Right cardiac atrium (tissue), 5 donors: ENCODE measurements at regions not wholly inside any gene's neighbourhood (a gene's known extent, or its start where the extent isn't known, plus 50 kb on each side); places are given as distances from the start of the nearest gene placed in this dataset.

ENCODE experiments used
- ATAC-seq, 2 donors: fragments of 200-7000 bp; cut with Tn5 transposase; one replicate each; pipeline versions ENCODE4 v1.8.0 to v1.9.1; 2020; ENCODE audit warnings: moderate library complexity in 2 of 2, mild to moderate bottlenecking in 1 of 2
- DNase-seq, 3 donors: peaks; one replicate each; pipeline ENCODE4 v3.0.0-alpha.2; 2020
- H3K27ac ChIP-seq: one replicate; pipeline ENCODE4 v1.5.1; 2013; ENCODE audit warnings: mild to moderate bottlenecking, low read length, control low read depth, moderate library complexity
- H3K27me3 ChIP-seq: one replicate; pipeline ENCODE4 v1.6.1; 2013; ENCODE audit not compliant: control insufficient read depth, insufficient read depth
- H3K4me1 ChIP-seq: one replicate; pipeline ENCODE4 v1.6.1; 2013; ENCODE audit warnings: low read length; ENCODE audit not compliant: control insufficient read depth, insufficient read depth
- H3K4me3 ChIP-seq: one replicate; pipeline ENCODE4 v1.5.1; 2013; ENCODE audit warnings: low read length, control low read depth
- H3K9me3 ChIP-seq: one replicate; pipeline ENCODE4 v1.6.1; 2013; ENCODE audit warnings: low read length; ENCODE audit not compliant: control insufficient read depth
- WGBS: extraction: QIAGEN DNeasy Blood & Tissue Kit; methylation state at CpG from one replicate; pipeline ENCODE4 v1.1.7; 2013; 5-methylcytosine and 5-hydroxymethylcytosine counted together
- intact Hi-C, 4 donors: fragments of 100-400 bp; cut with DNase I; formaldehyde crosslinking; loops; one replicate each; pipeline versions ENCODE4 v1.11.0 to v1.14.0; 2022 to 2023
- donor health status: healthy with polysubstance abuse.
- donor health status: DM: no; HTN: yes; CAD: no.
- donor health status: DM: no; HTN: no; CAD: no.
- donor health status: DM: no; HTN: yes; CAD: no; lungs with severe emphysema.
- donor health status: DM: yes; HTN: yes; CAD: no.

DNA sequence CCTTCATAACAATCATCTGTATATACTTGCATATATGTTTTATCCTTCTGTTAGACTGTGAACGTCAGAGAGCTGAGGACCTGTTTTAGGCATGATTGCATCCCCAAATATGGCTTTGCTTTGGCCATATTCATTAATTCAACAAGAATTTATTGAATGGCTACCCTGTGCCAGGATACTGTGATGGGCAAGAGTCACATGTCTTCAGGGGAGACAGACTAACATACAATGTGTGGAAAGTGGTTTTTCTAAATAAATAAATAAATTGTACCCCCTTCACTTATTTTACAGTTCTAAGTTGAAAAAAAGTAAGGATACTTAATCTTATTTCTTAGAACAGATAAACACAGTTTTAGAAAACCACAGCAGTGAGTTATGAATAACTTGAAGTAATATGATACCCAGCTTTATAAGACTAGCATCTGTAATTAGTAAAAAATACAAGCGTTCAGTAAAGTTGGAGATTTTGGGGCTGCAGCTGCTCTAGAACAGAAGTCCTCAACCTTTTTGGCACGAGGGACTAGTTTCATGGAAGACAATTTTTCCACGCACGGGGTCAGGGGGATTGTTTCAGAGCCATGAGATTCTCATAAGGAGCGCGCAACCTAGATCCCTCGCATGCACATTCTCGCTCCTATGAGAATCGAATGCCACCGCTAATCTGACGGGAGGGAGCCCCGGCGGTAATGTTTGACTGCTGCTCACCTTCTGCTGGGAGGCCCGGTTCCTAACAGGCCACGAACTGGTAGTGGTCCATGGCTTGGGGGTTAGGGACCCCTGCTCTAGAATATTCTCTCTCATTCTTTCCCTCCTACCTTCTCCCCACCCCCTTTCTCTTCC is 89.4 kb upstream of the MTPN start:
- WGBS: 95% methylated on average over 16 of the region's 16 CpGs
- Histone ChIP-seq H3K27me3 (no peaks in the 10 kb centered on the region), H3K27ac (no peak overlapping the region), H3K4me3 (no peak overlapping the region), H3K9me3 (no peaks in the 10 kb centered on the region), H3K4me1 (no peaks in the 10 kb centered on the region)
- DNase-seq: no peak
- ATAC-seq: no peak
- intact Hi-C loops: no loop called here

DNA sequence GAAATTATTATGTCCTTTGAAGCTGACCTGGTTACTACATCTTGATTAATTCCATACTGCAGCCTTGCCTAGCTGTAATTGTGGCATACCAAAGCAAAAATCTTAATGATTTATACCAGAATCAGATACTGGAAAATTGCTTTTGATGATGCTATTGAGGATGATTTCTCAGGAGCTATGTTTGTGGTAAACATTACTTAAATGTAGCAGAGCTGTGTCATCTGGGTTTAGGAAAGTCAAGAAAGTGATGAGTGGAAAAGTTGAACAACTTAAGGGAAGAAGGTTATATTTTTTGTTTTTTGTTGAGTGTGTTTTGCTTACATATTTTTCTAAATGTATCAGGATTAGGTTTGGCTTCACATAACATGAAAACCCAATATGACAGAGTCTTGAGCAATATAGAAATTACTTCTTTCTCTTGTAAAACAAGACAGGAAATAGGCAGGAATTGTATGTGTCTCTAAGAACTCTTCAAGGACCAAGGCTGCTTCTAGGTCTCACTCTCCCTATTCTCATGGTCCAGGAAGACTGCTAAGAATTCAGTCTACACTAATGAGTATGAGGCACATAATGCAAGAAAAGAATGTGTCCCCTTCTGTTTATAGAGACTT is 87.6 kb upstream of the MTPN start:
- no peaks in the 10 kb centered on the region for H3K9me3 ChIP-seq
- H3K4me1 ChIP-seq: no peaks in the 10 kb centered on the region
- ATAC-seq (no peak), DNase-seq (no peak)
- H3K4me3 ChIP-seq: no peak overlapping the region
- no peak overlapping the region for H3K27ac ChIP-seq
- intact Hi-C loops: no loop called here
- no peaks in the 10 kb centered on the region for H3K27me3 ChIP-seq

GRCh38 chr7:136064081-136064480 is 86.9 kb upstream of the MTPN start:
- no peak for ATAC-seq
- Histone ChIP-seq H3K27me3 (no peaks in the 10 kb centered on the region), H3K4me1 (no peaks in the 10 kb centered on the region), H3K9me3 (no peaks in the 10 kb centered on the region), H3K4me3 (no peak overlapping the region), H3K27ac (no peak overlapping the region)
- 28% methylated on average over 4 of the region's 4 CpGs for WGBS
- intact Hi-C loops: no loop called here
- DNase-seq: no peak

- DNase-seq (no peak), ATAC-seq (no peak)
- intact Hi-C loops: no loop called here
- Histone ChIP-seq H3K4me1 (no peaks in the 10 kb centered on the region), H3K27ac (no peak overlapping the region), H3K4me3 (no peak overlapping the region), H3K27me3 (no peaks in the 10 kb centered on the region), H3K9me3 (no peaks in the 10 kb centered on the region)
- 78% methylated on average over 3 of the region's 3 CpGs for WGBS
Observed at GRCh38 chr7:136063326-136063666, 86.1 kb upstream of the MTPN start.

- WGBS: 53% methylated on average over 4 of the region's 4 CpGs
- Histone ChIP-seq H3K4me3 (no peak overlapping the region), H3K27me3 (no peaks in the 10 kb centered on the region), H3K4me1 (no peaks in the 10 kb centered on the region), H3K9me3 (no peaks in the 10 kb centered on the region), H3K27ac (no peak overlapping the region)
- DNase-seq (peak in 1 of 3 donors; percentile 45), ATAC-seq (no peak)
- intact Hi-C loops: no loop called here
Observed at GRCh38 chr7:136062625-136063325, 85.6 kb upstream of the MTPN start.

DNA sequence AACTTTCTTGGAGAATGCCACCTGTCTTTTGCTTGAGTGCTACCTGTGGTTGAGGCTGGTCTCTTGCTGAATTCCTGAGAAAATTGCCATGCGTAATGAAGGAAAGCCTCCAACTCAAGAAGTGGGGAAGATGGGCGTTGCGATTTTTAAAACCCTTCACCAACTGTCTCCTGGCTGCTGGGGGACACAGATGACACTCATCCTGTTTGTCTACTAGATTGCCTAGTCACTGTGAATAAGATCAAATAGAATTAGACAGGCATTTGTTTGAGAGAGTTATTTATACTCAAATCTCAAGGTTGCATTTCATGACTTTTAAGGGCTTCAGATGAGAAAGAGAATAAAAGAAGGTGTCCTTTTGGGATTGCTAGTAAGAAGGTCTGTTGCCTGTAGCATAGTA is 84.3 kb upstream of the MTPN start:
- DNase-seq: no peak
- no peaks in the 10 kb centered on the region for H3K27me3 ChIP-seq
- H3K4me1 ChIP-seq: no peaks in the 10 kb centered on the region
- H3K4me3 ChIP-seq: no peak overlapping the region
- intact Hi-C loops: no loop called here
- 95% methylated on average over 3 of the region's 3 CpGs for WGBS
- no peak overlapping the region for H3K27ac ChIP-seq
- H3K9me3 ChIP-seq: no peaks in the 10 kb centered on the region
- ATAC-seq: no peak

- Histone ChIP-seq H3K9me3 (no peaks in the 10 kb centered on the region), H3K27me3 (no peaks in the 10 kb centered on the region), H3K27ac (no peak overlapping the region), H3K4me1 (no peaks in the 10 kb centered on the region), H3K4me3 (no peak overlapping the region)
- ATAC-seq: no peak
- DNase-seq: no peak
- intact Hi-C loops: no loop called here
Observed at GRCh38 chr7:136058546-136058945, 81.4 kb upstream of the MTPN start.

DNA sequence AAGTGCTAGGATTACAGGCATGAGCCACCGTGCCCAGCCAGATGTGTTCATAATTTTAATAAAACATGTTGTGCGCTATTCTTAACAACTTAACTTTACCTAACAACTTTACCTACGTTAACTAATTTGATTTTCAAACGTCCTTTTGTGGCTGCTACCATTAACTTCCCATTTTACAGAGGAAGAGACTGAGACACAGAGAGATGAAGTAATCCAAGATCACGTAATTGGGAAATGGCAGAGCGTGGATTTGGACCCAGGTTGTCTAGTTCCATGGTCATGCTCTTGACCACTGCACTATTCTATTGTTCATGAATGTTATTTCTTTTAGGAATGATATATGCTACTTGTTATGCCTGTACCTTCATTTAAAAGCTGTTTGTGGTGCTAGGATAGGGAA is 80.3 kb upstream of the MTPN start:
- H3K4me3 ChIP-seq: no peak overlapping the region
- ATAC-seq (no peak), DNase-seq (no peak)
- no peaks in the 10 kb centered on the region for H3K9me3 ChIP-seq
- H3K27ac ChIP-seq: no peak overlapping the region
- intact Hi-C loops: no loop called here
- no peaks in the 10 kb centered on the region for H3K27me3 ChIP-seq
- WGBS: 85% methylated on average over 6 of the region's 6 CpGs
- no peaks in the 10 kb centered on the region for H3K4me1 ChIP-seq

DNA sequence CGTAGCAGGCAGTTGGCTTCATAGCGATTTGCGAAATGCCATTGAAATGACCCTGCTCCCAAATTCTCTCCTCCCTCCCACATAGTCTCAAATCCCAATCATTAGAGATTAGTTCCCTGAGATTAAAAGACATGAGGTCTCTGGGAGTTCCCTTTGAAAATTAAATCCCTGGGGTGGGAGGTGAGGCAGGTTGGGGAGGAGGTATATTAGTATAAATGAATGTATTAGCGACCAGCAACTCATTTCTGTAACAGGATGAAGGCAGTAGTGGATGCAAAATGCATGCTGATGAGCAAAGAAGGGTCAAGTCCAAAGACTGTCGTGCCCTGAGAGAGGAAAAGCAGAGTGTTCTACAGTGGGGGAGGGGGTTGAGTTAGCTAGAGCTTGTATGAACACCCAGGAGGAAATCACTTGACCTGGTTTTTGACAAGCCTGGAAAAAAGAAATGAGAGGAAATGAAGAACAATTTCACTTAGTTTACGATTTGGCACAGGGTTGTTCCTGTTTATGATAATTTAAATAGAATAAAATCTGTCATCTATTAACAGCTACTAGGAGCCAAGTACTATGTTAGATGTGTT is 79.6 kb upstream of the MTPN start:
- 58% methylated on average over 6 of the region's 6 CpGs for WGBS

DNA sequence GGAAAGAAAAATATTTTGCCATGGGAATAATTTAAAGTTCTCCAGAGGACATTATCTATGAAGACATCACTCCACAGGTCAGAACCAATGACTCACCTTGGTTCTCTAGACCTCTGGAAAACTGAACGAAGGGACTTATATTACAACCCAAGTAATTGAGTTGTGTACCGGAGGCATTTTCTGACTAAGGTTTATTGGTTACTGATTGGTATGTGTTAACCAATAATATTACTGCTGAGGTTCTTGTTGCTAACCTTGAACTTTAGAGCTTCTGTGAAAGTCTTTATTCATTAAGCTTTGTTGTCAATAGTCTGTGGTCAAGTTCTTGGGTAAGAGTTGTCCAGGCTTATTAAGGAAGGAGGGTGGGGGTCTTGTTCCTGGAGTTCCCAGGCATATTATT is 78.1 kb upstream of the MTPN start:
- Histone ChIP-seq H3K27me3 (no peaks in the 10 kb centered on the region), H3K4me3 (no peak overlapping the region)

More for the DNA sequence above, 79.6 kb upstream of the MTPN start:
- H3K4me1 ChIP-seq: no peaks in the 10 kb centered on the region
- H3K9me3 ChIP-seq: no peaks in the 10 kb centered on the region
- intact Hi-C loops: no loop called here
- ATAC-seq (no peak), DNase-seq (no peak)
- no peaks in the 10 kb centered on the region for H3K27me3 ChIP-seq
- H3K4me3 ChIP-seq: no peak overlapping the region
- H3K27ac ChIP-seq: no peak overlapping the region

More for the DNA sequence above, 78.1 kb upstream of the MTPN start:
- Histone ChIP-seq H3K9me3 (no peaks in the 10 kb centered on the region), H3K27ac (no peak overlapping the region), H3K4me1 (peaks cover 2% of the 10 kb centered on the region)
- DNase-seq (no peak), ATAC-seq (no peak)
- WGBS: 97% methylated on average over 2 of the region's 2 CpGs
- intact Hi-C loops: no loop called here
